ENCODE measurements at regions not wholly inside any gene's neighbourhood (a gene's known extent, or its start where the extent isn't known, plus 50 kb on each side); places are given as distances from the start of the nearest gene placed in this dataset.

DNA sequence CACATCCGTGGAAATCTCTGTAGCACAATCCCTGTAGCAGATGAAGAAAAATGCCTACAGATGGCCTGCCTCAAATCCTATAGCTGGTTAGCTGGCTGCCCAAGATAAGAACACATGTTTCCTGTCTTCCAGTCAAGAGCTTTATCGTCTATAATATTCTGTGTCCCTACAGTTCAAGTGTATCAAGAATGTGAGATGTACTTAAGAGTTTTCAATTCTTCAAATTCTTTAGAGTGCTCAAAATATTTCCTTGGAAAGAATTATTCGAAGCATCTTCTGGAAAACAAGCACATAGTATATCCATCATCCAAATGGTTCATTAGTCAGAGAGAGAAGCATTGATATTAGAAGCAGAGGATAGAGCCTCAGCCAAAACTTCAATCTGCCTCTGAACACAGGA, 239.8 kb downstream of the COG6 start:
- TF ChIP-seq, protein P1, sequence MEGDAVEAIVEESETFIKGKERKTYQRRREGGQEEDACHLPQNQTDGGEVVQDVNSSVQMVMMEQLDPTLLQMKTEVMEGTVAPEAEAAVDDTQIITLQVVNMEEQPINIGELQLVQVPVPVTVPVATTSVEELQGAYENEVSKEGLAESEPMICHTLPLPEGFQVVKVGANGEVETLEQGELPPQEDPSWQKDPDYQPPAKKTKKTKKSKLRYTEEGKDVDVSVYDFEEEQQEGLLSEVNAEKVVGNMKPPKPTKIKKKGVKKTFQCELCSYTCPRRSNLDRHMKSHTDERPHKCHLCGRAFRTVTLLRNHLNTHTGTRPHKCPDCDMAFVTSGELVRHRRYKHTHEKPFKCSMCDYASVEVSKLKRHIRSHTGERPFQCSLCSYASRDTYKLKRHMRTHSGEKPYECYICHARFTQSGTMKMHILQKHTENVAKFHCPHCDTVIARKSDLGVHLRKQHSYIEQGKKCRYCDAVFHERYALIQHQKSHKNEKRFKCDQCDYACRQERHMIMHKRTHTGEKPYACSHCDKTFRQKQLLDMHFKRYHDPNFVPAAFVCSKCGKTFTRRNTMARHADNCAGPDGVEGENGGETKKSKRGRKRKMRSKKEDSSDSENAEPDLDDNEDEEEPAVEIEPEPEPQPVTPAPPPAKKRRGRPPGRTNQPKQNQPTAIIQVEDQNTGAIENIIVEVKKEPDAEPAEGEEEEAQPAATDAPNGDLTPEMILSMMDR (IDR thresholded peaks at IDR 0.05): no peak

DNA sequence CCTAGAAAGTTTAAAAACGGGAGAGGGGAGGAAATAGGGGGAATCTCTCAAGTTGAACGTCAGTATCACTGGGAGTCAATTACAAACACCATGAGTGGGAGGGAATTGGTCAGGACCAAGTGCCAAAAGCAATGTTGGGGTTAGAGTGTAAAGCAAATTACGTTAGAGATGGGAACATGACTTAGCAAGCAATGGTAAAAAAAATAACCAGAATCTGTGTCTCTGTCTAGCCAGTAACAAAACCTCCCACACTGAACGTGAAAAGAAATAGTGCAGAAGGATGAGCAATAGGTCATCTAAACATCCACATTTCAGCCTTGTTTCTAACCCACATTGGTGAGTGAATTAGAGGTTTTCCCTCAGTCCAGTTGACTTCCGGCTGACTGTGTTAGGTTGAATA, 242.2 kb downstream of the COG6 start:
- TF ChIP-seq, protein P1 (IDR thresholded peaks at IDR 0.05): no peak

DNA sequence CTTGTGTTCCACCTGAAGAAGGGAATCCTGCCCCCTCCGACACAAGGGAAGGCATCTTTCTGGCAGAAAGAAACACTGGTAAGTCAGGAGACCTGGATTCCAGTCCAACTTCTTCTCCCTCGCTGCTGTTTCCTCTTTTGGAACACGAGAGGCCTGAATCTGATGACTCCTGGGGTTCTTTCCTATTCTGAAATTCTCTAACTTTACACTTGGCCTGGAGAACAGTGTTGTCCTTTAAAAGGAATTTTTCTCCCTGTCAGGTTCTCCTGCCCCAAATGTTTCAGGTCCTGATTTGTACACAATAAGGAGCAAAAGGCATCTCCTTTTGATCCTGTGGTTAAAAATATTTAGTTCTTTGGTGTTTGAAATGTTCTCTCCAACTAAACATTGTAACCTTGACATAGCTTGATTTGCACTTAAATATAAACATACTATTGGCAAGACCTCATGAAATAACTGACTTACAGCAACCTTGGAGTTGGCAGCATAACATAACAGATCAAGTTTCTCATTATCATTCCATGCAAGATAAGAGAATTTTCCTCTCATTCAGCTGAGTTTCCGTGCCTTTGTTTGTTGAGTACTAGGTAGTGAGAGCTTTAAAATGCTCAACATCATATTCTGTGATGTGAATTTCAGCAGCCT, 244.8 kb downstream of the COG6 start:
- TF ChIP-seq, protein P1 (IDR thresholded peaks at IDR 0.05): no peak

DNA sequence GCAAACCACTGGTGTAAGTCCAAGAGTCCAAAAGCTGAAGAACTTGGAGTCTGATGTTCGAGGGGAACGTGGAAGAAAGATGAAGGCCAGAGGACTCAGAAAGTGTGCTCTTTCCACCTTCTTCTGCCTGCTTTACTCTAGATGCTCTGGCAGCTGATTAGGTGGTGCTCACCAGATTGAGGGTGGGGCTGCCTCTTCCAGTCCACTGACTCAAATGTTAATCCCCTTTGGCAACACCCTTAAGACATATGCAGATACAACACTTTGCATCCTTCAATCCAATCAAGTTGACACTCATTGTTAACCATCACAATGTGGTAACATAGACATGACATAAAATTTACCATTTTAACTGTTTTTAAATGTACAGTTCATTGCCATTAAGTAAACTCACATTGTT, 249.5 kb downstream of the COG6 start:
- TF ChIP-seq, protein P1 (IDR thresholded peaks at IDR 0.05): no peak

DNA sequence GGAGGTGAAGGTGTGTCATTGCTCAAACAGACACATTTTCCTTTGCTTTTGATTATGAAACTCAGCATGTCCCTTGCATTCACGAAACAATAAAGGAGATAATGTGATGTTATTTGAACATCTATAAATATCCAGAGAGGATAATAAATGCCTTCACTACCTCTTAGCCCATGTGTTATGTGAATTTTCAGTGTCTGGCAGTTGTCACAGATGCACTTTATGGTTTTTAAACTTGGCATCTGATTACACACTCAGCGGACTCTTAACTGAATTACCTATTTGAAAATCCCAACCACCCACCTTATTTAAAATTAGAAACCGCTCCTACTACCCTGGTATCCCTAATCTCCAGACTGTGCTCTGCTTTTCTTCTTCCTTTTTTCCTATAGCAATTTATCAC, 254.2 kb downstream of the COG6 start:
- TF ChIP-seq, protein P1 (IDR thresholded peaks at IDR 0.05): no peak

DNA sequence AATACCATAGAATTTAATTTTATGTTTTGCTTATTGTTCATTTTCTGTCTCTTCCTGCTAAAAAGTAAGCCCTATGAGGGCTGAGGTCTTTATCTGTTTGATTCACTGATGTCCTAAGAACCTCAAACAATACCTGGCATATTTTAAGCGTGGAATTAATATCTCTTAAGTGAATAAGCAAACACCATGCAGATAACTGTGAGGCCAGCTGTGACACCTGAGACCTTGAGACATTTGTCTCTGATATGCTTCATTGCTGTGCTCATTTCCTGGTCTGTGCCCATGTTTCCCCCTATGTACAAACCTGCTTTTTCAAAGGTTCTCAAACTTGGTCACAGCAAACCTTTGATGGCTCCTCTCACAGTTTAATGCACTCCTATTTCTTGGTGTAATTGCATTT, 254.6 kb downstream of the COG6 start:
- TF ChIP-seq, protein P1 (IDR thresholded peaks at IDR 0.05): no peak

DNA sequence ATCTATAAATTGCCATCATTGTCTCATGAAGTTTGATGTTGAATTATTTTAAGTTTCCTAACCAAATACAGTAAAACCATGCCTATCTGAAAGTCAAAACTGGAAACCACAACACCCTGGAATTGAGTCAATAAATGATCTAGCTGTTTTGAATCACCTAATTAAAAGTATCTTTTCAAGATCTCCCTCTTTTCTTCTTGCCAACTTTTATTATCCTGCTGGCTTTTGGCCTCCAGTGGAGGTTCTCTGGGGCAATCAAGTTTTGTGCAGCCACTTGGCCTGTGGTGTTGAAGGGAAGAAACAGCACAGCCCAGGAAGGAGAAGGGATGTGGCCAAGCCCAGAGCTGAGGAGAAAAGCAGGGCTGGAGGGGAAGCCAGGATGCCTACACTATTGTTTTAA, 255.4 kb downstream of the COG6 start:
- TF ChIP-seq, protein P1 (IDR thresholded peaks at IDR 0.05): no peak

DNA sequence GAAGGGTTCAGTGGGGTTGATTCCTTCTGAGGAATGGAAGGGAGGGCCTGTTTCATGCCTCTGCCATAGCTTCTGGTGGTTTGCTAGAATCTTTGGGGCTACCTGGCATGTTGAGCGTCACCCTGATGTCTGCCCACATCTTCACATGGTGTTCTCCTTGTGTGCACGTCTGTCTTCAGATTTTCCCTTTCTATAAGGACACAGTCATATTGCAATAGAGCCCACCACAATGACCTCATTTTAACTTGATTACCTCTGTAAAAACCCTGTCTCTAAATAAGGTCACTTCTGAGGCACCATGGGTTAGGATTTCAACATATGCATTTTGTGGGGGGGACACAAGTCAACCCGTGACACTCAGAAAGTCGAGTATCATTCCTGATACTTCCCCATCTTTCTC, 257.9 kb downstream of the COG6 start:
- TF ChIP-seq, protein P1 (IDR thresholded peaks at IDR 0.05): no peak
